Hypothalamus (tissue), 51 donors: ENCODE measurements at regions not wholly inside any gene's neighbourhood (a gene's known extent, or its start where the extent isn't known, plus 50 kb on each side); places are given as distances from the start of the nearest gene placed in this dataset.

ENCODE experiments used
- DNase-seq, 51 donors: peaks; one replicate each; lab custom pipeline; 2025; lab: John Stamatoyannopoulos, UW

GRCh38 chr1:90561103-90561783, 155.9 kb downstream of the BARHL2 start:
- no peak for DNase-seq

GRCh38 chr1:90558754-90559378, 158.2 kb downstream of the BARHL2 start:
- DNase-seq, result no peak

GRCh38 chr1:90558126-90558525, 159.0 kb downstream of the BARHL2 start:
- no peak for DNase-seq

DNA sequence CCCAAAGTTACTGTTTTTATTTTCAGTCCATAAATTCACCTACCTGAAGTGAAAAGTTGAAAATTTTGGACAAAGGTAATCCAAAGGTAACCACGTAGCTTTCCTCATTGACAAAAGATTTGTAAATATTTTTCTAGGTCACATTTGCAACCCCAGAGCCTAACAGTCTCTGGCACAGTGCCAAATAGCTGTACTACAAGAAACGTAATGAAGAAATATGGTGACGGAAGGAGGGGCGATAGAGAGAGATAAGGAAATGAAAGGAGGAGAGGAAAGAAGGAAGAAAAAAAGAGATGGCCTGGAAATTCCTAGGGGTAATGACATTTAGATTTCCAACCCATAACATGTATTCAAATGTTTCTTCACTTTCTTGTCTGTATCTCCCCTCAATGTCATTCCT, 159.4 kb downstream of the BARHL2 start:
- no peak for DNase-seq

GRCh38 chr1:90550626-90551406, 166.3 kb downstream of the BARHL2 start:
- no peak for DNase-seq

- no peak for DNase-seq
These were observed 172.7 kb downstream of the BARHL2 start for GRCh38 chr1:90544356-90544755.

- DNase-seq, result no peak
These were observed 179.3 kb downstream of the BARHL2 start for GRCh38 chr1:90537606-90538362.

DNA sequence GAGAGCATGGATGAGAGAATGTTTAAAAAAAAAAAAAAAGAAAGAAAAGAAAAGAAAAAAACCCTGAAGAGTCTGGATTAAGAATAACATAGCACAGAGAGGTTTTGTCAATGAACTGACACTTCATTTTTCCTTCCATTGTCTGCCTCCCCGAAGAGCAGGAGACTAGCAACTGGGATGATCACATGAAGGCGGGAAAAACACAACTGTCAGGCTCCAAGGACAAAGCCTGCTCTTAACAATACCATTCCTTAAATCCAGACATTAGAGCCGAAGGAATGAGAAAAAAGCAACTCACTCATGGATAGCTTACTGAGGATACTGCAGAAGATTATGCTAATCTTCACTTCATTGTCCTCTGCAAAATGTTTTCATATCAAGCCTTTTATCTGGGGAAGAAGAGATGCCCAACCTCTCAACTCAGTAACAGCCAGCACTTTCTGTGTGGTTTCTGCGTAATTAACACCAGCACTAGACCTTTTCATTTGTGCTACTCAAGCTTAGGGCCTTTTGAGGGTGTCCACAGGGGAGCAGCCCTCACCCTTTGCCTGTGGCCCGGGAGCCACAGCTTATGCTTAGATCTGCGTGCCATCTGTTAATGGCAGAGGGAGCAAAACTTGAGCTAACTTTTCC, 182.3 kb downstream of the BARHL2 start:
- no peak for DNase-seq

DNA sequence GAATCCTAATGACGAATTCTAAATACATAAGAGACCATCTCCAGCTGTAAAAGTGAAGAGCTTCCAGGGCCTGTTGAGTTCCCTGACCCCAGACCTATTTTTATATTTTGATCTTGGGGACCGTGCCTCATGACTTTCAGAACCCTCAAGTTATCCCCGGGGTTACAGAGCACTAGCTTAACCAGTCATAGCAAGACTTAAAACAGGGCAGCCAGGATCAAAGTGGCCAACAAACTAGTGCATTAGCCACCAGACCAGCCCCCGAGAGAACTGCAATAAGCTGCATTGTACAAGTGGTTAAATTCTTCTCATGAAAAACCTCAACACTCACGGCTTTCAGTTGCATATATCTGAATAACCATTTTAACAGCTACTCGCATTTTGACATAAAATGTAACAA, 183.0 kb downstream of the BARHL2 start:
- DNase-seq, result no peak

GRCh38 chr1:90526954-90527353, 190.1 kb downstream of the BARHL2 start:
- no peak for DNase-seq

- no peak for DNase-seq
These were observed 194.7 kb downstream of the BARHL2 start for GRCh38 chr1:90522432-90522831.

DNA sequence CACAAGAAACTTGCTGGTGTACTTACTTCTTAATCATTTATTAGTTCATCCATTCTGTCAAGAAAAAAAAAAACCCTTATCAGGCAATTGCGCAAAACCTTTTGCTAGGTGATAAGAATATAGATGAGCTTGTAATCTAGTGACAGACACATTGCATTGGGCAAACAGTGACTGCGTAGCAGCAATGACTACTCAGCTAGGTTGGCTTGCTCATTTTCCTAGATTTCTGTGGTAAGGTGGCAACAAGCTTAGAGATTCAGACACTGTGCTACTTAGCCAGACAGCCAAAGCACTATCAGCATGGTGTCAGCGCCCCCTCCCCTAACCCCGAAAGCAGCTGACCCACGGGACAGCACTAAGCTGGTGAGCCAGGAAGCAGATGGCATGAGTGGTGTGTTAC, 203.1 kb downstream of the BARHL2 start:
- DNase-seq, result no peak

DNA sequence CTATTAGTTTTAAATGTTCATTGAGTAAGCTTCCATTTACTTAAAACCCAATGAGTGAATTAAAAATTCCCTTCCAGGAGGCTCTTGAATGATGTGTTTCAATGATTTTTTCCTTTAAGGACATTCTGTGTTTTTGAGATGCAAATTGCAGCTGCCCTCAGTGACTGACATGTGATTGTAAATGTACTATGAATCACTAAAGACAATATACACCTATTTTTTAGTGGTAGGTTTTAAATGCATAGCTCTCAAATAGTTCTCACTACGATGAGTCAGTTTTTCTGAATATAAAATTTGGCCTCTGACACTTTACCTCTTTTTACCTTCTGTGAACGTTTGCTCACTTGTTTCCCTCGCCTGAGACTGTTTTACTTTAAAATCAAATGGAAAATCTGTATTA, 204.7 kb downstream of the BARHL2 start:
- no peak for DNase-seq

GRCh38 chr1:90510143-90510542, 207.0 kb downstream of the BARHL2 start:
- no peak for DNase-seq

DNA sequence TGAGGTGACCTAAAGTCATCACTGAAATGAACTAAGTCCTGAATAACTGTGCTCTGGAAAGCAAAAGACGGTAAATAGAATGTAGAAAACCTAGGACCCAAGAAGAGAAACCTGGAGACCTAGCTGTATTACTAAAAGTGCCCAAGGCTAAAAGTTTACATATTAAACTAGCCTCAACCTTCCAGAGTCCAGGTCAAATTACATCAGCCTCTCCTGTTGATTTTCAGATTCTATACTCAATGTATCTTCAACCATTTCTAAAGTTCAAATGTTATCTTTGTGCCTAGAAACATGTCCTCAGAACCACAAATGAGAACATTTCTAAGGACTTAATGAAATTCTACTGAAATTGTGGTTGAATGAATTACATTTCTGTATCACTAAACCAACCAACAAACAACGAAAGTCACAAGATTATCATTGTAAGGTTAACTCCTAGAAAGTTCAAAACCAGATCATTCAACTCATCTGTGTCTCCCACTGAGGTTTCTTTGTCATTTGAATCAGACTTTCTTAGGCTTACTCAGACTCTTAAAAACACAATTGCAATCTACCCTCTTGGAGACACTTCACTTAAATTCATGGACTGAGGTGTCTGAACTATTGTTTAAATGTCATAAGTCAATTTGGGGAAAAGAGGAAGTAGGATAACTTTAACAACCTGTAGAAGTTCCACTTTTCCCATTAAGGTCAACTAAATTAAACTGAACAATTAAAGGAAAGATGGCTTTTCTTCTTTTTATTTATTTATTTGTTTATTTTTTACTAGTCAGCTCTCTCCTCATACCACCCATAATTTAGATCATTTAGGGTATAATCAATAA, 207.7 kb downstream of the BARHL2 start:
- DNase-seq, result no peak

- no peak for DNase-seq
These were observed 208.5 kb downstream of the BARHL2 start for GRCh38 chr1:90508376-90509167.

DNA sequence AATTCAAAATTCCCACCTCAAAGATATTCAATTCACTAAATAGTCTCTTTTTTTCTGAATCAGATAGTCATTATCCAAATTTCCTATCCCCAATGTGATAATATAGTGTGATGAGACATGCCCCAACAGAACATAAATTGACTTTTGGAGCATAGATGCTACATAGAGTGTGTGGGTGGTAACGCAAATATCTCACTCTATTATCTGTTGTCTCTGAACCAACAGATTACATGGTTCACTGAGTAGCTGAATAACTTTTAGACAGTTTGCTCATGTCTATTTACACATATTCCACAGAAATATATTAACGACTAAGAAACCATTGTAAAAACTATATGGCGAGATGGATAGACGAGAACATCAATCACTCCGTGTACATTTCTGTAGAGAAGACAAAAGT, 209.9 kb downstream of the BARHL2 start:
- DNase-seq, result no peak

GRCh38 chr1:90505806-90506205, 211.3 kb downstream of the BARHL2 start:
- DNase-seq, result no peak

DNA sequence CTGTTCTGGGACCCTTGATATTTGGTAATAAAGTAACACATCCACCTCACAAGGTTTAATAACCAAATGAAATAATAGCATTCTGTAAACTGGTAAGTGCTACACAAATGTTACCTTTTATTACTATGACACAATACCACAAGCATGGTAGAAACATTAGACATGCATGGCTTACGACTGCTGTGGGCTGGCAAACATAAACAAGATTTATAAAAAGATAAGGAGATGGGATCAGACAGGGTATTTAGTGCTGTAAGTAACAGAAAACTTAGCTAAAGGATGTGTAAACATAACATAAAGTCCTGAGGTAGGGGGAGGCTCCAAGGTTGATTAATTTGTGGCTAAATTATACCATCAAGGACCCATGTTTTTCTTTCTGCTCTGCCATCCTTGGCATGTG, 212.6 kb downstream of the BARHL2 start:
- DNase-seq, result no peak
